CD1c-positive myeloid dendritic cell (primary cell): ENCODE measurements at regions not wholly inside any gene's neighbourhood (a gene's known extent, or its start where the extent isn't known, plus 50 kb on each side); places are given as distances from the start of the nearest gene placed in this dataset.
"Not testable (repeated sequence)": the region's sequence is repeated elsewhere in the genome, so short reads cannot be mapped to it uniquely, and the experiment has no call there.

ENCODE experiments used
- DNase-seq: peaks from one replicate; pipeline ENCODE4 v3.0.0-alpha.2; 2016; ENCODE audit errors: extremely low spot score

- DNase-seq: no peak
These were observed 54.4 kb upstream of the CPHXL start for GRCh38 chr16:75780669-75781068.

GRCh38 chr16:75781683-75782343, 55.5 kb upstream of the CPHXL start:
- no peak for DNase-seq

GRCh38 chr16:75787440-75787839, 61.1 kb upstream of the CPHXL start:
- DNase-seq: no peak

- DNase-seq: peak; percentile 68
These were observed 62.9 kb upstream of the CPHXL start for GRCh38 chr16:75789237-75789636.

GRCh38 chr16:75792771-75793492, 66.6 kb upstream of the CPHXL start:
- DNase-seq: no peak

GRCh38 chr16:75793641-75794040, 67.4 kb upstream of the CPHXL start:
- DNase-seq: no peak

- peak; percentile 69 for DNase-seq
These were observed 68.1 kb upstream of the CPHXL start for GRCh38 chr16:75794426-75794825.

- DNase-seq: no peak
These were observed 72.4 kb upstream of the CPHXL start for GRCh38 chr16:75798714-75799113.

- no peak for DNase-seq
These were observed 75.0 kb upstream of the CPHXL start for GRCh38 chr16:75801307-75801706.

- no peak for DNase-seq
These were observed 77.5 kb upstream of the CPHXL start for GRCh38 chr16:75803753-75804152.

GRCh38 chr16:75804368-75804767, 78.1 kb upstream of the CPHXL start:
- DNase-seq: no peak

- DNase-seq: no peak
These were observed 79.7 kb upstream of the CPHXL start for GRCh38 chr16:75805946-75806345.

- no peak for DNase-seq
These were observed 80.2 kb upstream of the CPHXL start for GRCh38 chr16:75806487-75806886.

GRCh38 chr16:75810342-75810741, 84.1 kb upstream of the CPHXL start:
- DNase-seq: no peak

GRCh38 chr16:75811020-75811634, 84.8 kb upstream of the CPHXL start:
- DNase-seq: no peak

- no peak for DNase-seq
These were observed 92.2 kb upstream of the CPHXL start for GRCh38 chr16:75818491-75818890.

- no peak for DNase-seq
These were observed 94.4 kb upstream of the CPHXL start for GRCh38 chr16:75820672-75821071.

- no peak for DNase-seq
These were observed 94.8 kb upstream of the CPHXL start for GRCh38 chr16:75821117-75821516.

- not testable (repeated sequence) for DNase-seq
These were observed 99.5 kb upstream of the CPHXL start for GRCh38 chr16:75825750-75826149.

GRCh38 chr16:75827372-75828038, 101.2 kb upstream of the CPHXL start:
- not testable (repeated sequence) for DNase-seq

- not testable (repeated sequence) for DNase-seq
These were observed 107.1 kb upstream of the CPHXL start for GRCh38 chr16:75833385-75833784.

GRCh38 chr16:75836347-75837010, 110.2 kb upstream of the CPHXL start:
- DNase-seq: no peak
